ENCODE measurements at regions not wholly inside any gene's neighbourhood (a gene's known extent, or its start where the extent isn't known, plus 50 kb on each side); places are given as distances from the start of the nearest gene placed in this dataset.
A peak's percentile ranks its signal among the peaks of the same experiment; 100 is the strongest.

- H3K36me3 ChIP-seq = no peaks in the 10 kb centered on the region
- H3K27me3 ChIP-seq = peaks cover 0 to 4% (median 0%) of the 10 kb centered on the region in 4 donors
- no peak for DNase-seq
- H3K9me3 ChIP-seq = no peaks in the 10 kb centered on the region
- intact Hi-C loops (cut with DNase I) = no loop called here
- H3K27ac ChIP-seq = no peak overlapping the region
- no peaks in the 10 kb centered on the region for H3K4me1 ChIP-seq
- WGBS, 2 donors = 74 to 79% methylated on average over 8 to 9 of the region's 9 CpGs
- TF ChIP-seq POLR2A (IDR thresholded peaks at IDR 0.05) = no peak
- TF ChIP-seq, protein P1, sequence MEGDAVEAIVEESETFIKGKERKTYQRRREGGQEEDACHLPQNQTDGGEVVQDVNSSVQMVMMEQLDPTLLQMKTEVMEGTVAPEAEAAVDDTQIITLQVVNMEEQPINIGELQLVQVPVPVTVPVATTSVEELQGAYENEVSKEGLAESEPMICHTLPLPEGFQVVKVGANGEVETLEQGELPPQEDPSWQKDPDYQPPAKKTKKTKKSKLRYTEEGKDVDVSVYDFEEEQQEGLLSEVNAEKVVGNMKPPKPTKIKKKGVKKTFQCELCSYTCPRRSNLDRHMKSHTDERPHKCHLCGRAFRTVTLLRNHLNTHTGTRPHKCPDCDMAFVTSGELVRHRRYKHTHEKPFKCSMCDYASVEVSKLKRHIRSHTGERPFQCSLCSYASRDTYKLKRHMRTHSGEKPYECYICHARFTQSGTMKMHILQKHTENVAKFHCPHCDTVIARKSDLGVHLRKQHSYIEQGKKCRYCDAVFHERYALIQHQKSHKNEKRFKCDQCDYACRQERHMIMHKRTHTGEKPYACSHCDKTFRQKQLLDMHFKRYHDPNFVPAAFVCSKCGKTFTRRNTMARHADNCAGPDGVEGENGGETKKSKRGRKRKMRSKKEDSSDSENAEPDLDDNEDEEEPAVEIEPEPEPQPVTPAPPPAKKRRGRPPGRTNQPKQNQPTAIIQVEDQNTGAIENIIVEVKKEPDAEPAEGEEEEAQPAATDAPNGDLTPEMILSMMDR (IDR thresholded peaks at IDR 0.05) = no peak
- H3K4me3 ChIP-seq = no peak overlapping the region
Measured at GRCh38 chr15:98169551-98169950, 209.0 kb downstream of the ARRDC4 start.

DNA sequence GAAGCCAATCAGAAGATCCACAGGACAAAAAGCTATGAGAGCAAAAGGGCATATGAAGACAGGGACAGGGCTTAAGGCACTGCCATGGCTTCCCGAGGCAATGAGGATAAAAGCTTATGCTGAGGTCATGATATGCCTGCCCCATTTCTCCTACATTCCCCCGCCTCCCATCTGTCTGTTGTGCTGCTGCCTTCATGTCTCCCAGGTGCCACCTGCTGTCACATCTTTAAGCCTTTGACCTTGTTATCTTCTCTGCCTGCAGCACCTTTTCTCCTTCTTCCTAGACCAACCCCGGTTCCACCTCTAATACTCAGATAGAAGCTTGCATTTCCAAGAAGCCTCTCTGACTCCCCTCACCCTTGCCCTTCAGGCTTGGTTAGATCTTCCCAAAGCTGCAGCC is 213.8 kb downstream of the ARRDC4 start:
- TF ChIP-seq, protein P1 (IDR thresholded peaks at IDR 0.05) = no peak
- TF ChIP-seq POLR2A (IDR thresholded peaks at IDR 0.05) = no peak
- Histone ChIP-seq H3K4me3 (no peak overlapping the region), H3K9me3 (no peaks in the 10 kb centered on the region), H3K4me1 (no peaks in the 10 kb centered on the region), H3K27me3 (peaks cover 0 to 15% (median 0%) of the 10 kb centered on the region in 4 donors), H3K27ac (no peak overlapping the region), H3K36me3 (no peaks in the 10 kb centered on the region)
- DNase-seq = no peak
- intact Hi-C loops (cut with DNase I) = no loop called here
- 19 to 27% methylated on average over 3 of the region's 3 CpGs for WGBS, 2 donors

- WGBS, 2 donors = 77 to 78% methylated on average over 3 of the region's 3 CpGs
Measured at GRCh38 chr15:98174841-98175240, 214.3 kb downstream of the ARRDC4 start.

GRCh38 chr15:98177966-98178592 is 217.6 kb downstream of the ARRDC4 start:
- 7 to 9% methylated on average over 9 of the region's 9 CpGs for WGBS, 2 donors
- Histone ChIP-seq H3K9me3 (no peaks in the 10 kb centered on the region), H3K36me3 (no peaks in the 10 kb centered on the region), H3K4me1 (no peaks in the 10 kb centered on the region), H3K4me3 (no peak overlapping the region), H3K27ac (no peak overlapping the region), H3K27me3 (peaks cover 0 to 43% (median 0%) of the 10 kb centered on the region in 4 donors)
- DNase-seq = no peak
- TF ChIP-seq, protein P1 (IDR thresholded peaks at IDR 0.05) = peak; percentile 27 to 84 (median 66)
- TF ChIP-seq POLR2A (IDR thresholded peaks at IDR 0.05) = no peak
- intact Hi-C loops (cut with DNase I) = loop anchor here (5.0 kb wide), 1 partner anchor 271 kb away; no protein-coding TSS in a partner anchor

More at GRCh38 chr15:98174841-98175240, 214.3 kb downstream of the ARRDC4 start:
- TF ChIP-seq POLR2A (IDR thresholded peaks at IDR 0.05) = no peak
- TF ChIP-seq, protein P1 (IDR thresholded peaks at IDR 0.05) = no peak
- intact Hi-C loops (cut with DNase I) = loop anchor here (5.0 kb wide), 1 partner anchor 268 kb away; no protein-coding TSS in a partner anchor
- Histone ChIP-seq H3K4me3 (no peak overlapping the region), H3K27me3 (peaks cover 0 to 21% (median 0%) of the 10 kb centered on the region in 4 donors), H3K4me1 (no peaks in the 10 kb centered on the region), H3K27ac (no peak overlapping the region), H3K9me3 (no peaks in the 10 kb centered on the region), H3K36me3 (no peaks in the 10 kb centered on the region)
- DNase-seq = no peak

DNA sequence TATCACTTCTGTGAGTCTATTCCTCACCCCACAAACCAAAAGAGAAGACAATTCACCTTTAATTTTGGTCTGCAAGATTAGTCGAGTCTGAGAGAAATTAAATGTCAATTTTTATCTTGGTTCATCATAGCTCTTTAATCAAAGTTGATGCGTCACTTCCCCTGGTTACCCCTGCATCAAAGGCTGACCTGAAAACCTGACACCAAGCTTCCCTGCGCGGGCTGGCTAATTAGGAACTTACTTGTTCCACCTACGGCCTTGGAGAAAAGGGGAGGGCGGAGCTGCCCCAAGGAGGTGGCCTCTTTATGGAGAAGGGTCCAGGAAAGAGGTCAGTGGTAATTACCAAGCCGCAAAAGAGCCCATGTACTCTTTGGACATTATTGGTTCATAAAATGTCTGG is 218.4 kb downstream of the ARRDC4 start:
- Histone ChIP-seq H3K9me3 (no peaks in the 10 kb centered on the region), H3K4me3 (no peak overlapping the region), H3K27ac (no peak overlapping the region), H3K36me3 (no peaks in the 10 kb centered on the region), H3K4me1 (no peaks in the 10 kb centered on the region), H3K27me3 (peaks cover 0 to 44% (median 0%) of the 10 kb centered on the region in 4 donors)
- TF ChIP-seq, protein P1 (IDR thresholded peaks at IDR 0.05) = no peak
- no peak for TF ChIP-seq POLR2A (IDR thresholded peaks at IDR 0.05)
- intact Hi-C loops (cut with DNase I) = loop anchor here (5.0 kb wide), 1 partner anchor 272 kb away; no protein-coding TSS in a partner anchor
- 53 to 57% methylated on average over 7 of the region's 7 CpGs for whole genome bisulfite sequencing, 2 donors
- no peak for DNase-seq

Data from esophagus squamous epithelium (tissue), 5 donors.